Lower leg skin (tissue), 3 donors: ENCODE measurements at regions not wholly inside any gene's neighbourhood (a gene's known extent, or its start where the extent isn't known, plus 50 kb on each side); places are given as distances from the start of the nearest gene placed in this dataset.

Source experiments
- POLR2A ChIP-seq, 2 donors: fragments of 450-650 bp; IDR thresholded peaks; one replicate each; pipeline ENCODE4 v1.6.1; 2016 to 2017; ENCODE audit warnings: antibody characterized with exemption in 2 of 2, mild to moderate bottlenecking in 1 of 2, moderate library complexity in 1 of 2
- TF ChIP-seq, protein P1 (sequence below), 3 donors: fragments of 450-650 bp; IDR thresholded peaks; one replicate each; pipeline ENCODE4 v1.5.1; 2016; ENCODE audit warnings: antibody characterized with exemption in 3 of 3, mild to moderate bottlenecking in 3 of 3, moderate library complexity in 2 of 3

DNA sequence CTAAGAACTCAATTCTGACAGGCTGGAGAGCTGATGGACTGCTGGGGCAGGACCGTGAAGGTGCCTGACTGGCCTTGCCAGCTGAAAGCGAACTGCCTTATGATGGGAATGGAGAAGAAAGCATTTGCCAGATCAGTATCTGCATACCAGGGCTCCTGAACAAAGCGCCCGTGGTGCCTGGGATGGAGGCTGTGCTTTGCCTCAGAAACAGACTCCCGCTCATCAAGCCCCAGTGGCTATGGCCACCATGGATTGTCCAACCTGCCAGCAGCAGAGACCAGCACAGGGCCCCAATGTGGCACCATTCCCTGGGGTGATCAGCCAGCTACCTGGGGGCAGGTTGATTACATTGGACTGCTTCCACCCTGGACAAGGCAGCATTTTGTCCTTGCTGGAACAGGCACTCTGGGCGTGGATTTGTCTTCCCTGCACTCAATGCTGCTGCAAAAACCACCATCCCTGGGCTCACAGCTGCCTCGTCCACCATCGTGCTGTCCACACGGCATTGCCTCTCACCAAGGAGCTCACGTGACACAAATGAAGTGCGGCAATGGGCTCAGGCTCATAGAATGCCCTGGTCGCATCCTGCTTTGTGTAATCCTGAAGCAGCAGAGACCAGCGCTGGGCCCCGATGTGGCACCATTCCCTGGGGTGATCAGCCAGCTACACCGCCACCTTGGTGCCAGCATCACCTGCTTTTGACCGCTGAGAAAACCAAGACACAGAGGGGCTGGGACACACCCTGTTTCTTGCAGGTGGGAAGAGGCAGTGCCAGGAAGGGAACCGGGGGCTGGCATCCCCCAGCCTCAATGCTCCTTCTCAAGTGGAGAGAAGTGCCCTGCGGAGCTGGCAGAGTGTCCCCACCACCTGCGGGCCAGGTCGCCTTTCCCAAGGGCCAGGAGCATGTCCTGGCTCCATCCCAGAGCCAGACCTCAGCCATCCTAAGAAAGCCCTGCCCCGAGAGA is 1367.5 kb downstream of the BRD1 start:
- TF ChIP-seq POLR2A (IDR thresholded peaks at IDR 0.05) = no peak
- TF ChIP-seq, protein P1, sequence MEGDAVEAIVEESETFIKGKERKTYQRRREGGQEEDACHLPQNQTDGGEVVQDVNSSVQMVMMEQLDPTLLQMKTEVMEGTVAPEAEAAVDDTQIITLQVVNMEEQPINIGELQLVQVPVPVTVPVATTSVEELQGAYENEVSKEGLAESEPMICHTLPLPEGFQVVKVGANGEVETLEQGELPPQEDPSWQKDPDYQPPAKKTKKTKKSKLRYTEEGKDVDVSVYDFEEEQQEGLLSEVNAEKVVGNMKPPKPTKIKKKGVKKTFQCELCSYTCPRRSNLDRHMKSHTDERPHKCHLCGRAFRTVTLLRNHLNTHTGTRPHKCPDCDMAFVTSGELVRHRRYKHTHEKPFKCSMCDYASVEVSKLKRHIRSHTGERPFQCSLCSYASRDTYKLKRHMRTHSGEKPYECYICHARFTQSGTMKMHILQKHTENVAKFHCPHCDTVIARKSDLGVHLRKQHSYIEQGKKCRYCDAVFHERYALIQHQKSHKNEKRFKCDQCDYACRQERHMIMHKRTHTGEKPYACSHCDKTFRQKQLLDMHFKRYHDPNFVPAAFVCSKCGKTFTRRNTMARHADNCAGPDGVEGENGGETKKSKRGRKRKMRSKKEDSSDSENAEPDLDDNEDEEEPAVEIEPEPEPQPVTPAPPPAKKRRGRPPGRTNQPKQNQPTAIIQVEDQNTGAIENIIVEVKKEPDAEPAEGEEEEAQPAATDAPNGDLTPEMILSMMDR (IDR thresholded peaks at IDR 0.05) = no peak
